DMS53 (cell line): ENCODE measurements at regions not wholly inside any gene's neighbourhood (a gene's known extent, or its start where the extent isn't known, plus 50 kb on each side); places are given as distances from the start of the nearest gene placed in this dataset.
"Not testable (repeated sequence)": the region's sequence is repeated elsewhere in the genome, so short reads cannot be mapped to it uniquely, and the experiment has no call there.

Source experiments
- DNase-seq: peaks from one replicate; lab custom pipeline; 2025; lab: John Stamatoyannopoulos, UW

GRCh38 chr9:117938896-117939295 is 234.7 kb downstream of the TLR4 start:
- DNase-seq = no peak

GRCh38 chr9:117944750-117945149 is 240.5 kb downstream of the TLR4 start:
- DNase-seq = not testable (repeated sequence)

GRCh38 chr9:117945286-117945685 is 241.1 kb downstream of the TLR4 start:
- no peak for DNase-seq

- no peak for DNase-seq
Measured at GRCh38 chr9:117951127-117951526, 246.9 kb downstream of the TLR4 start.

- no peak for DNase-seq
Measured at GRCh38 chr9:117952581-117952980, 248.4 kb downstream of the TLR4 start.

GRCh38 chr9:117957267-117957666 is 253.1 kb downstream of the TLR4 start:
- DNase-seq = no peak

- DNase-seq = no peak
Measured at GRCh38 chr9:117958726-117959125, 254.5 kb downstream of the TLR4 start.

GRCh38 chr9:117963493-117964090 is 259.4 kb downstream of the TLR4 start:
- DNase-seq = no peak

- no peak for DNase-seq
Measured at GRCh38 chr9:117970276-117971050, 266.3 kb downstream of the TLR4 start.

GRCh38 chr9:117974108-117974507 is 269.9 kb downstream of the TLR4 start:
- no peak for DNase-seq

- no peak for DNase-seq
Measured at GRCh38 chr9:117979914-117980313, 275.7 kb downstream of the TLR4 start.

GRCh38 chr9:117987945-117988344 is 283.7 kb downstream of the TLR4 start:
- no peak for DNase-seq

- peak; percentile 58 for DNase-seq
Measured at GRCh38 chr9:117992006-117992405, 287.8 kb downstream of the TLR4 start.

GRCh38 chr9:118000581-118000980 is 296.4 kb downstream of the TLR4 start:
- no peak for DNase-seq

GRCh38 chr9:118003240-118003639 is 299.0 kb downstream of the TLR4 start:
- peak; percentile 34 for DNase-seq

- no peak for DNase-seq
Measured at GRCh38 chr9:118008246-118008645, 304.0 kb downstream of the TLR4 start.

- peak; percentile 67 for DNase-seq
Measured at GRCh38 chr9:118009614-118010013, 305.4 kb downstream of the TLR4 start.

- no peak for DNase-seq
Measured at GRCh38 chr9:118017607-118018122, 313.5 kb downstream of the TLR4 start.

GRCh38 chr9:118023644-118024043 is 319.4 kb downstream of the TLR4 start:
- DNase-seq = peak; percentile 14

GRCh38 chr9:118028225-118028624 is 324.0 kb downstream of the TLR4 start:
- DNase-seq = no peak

GRCh38 chr9:118029425-118029824 is 325.2 kb downstream of the TLR4 start:
- DNase-seq = no peak

- no peak for DNase-seq
Measured at GRCh38 chr9:118034701-118035100, 330.5 kb downstream of the TLR4 start.

- peak; percentile 43 for DNase-seq
Measured at GRCh38 chr9:118038713-118039112, 334.5 kb downstream of the TLR4 start.
